ENCODE measurements at regions not wholly inside any gene's neighbourhood (a gene's known extent, or its start where the extent isn't known, plus 50 kb on each side); places are given as distances from the start of the nearest gene placed in this dataset.

DNA sequence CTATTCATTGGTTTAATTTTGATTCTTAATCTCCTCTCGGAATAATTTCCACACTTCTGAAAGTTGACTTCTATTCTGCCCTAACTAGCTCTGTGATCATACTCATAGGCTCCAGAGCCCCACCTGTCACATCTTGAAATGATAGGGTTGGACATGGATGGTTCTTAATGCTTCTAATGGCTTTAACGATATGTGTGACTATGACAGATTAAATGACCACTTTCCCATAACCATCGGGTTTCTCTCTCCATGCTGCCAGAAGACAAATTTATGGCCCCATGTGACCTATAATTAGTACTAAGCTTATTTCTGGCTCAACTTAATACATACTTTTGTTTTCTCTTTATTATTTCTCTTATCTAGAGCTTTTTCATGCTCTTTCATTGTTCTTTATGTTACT, 251.1 kb upstream of the TUT7 start:
- no peaks in the 10 kb centered on the region for H4K20me1 ChIP-seq (ENCODE audit: control insufficient read depth, insufficient read depth, low read depth, low read length)
- H3F3A ChIP-seq (ENCODE audit: control insufficient read depth, insufficient read depth): no peaks in the 10 kb centered on the region
- H3K4me1 ChIP-seq (ENCODE audit: control insufficient read depth, low read length): no peaks in the 10 kb centered on the region
- TF ChIP-seq, protein P1, sequence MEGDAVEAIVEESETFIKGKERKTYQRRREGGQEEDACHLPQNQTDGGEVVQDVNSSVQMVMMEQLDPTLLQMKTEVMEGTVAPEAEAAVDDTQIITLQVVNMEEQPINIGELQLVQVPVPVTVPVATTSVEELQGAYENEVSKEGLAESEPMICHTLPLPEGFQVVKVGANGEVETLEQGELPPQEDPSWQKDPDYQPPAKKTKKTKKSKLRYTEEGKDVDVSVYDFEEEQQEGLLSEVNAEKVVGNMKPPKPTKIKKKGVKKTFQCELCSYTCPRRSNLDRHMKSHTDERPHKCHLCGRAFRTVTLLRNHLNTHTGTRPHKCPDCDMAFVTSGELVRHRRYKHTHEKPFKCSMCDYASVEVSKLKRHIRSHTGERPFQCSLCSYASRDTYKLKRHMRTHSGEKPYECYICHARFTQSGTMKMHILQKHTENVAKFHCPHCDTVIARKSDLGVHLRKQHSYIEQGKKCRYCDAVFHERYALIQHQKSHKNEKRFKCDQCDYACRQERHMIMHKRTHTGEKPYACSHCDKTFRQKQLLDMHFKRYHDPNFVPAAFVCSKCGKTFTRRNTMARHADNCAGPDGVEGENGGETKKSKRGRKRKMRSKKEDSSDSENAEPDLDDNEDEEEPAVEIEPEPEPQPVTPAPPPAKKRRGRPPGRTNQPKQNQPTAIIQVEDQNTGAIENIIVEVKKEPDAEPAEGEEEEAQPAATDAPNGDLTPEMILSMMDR (IDR thresholded peaks at IDR 0.05; ENCODE audit: low read depth, low read length, poor library complexity, severe bottlenecking): no peak
- TF ChIP-seq EZH2phosphoT487 (IDR thresholded peaks at IDR 0.05; ENCODE audit: borderline replicate concordance, low read length): no peak
- no peaks in the 10 kb centered on the region; the same call in 1 of the 2 replicates for H3K27me3 ChIP-seq (ENCODE audit: control insufficient read depth, low read length)
- H3K4me3 ChIP-seq (ENCODE audit: low read length): no peak overlapping the region
- no peak overlapping the region for H3K27ac ChIP-seq (ENCODE audit: low read depth, low read length)
- H3K79me2 ChIP-seq (ENCODE audit: control insufficient read depth, low read length): no peaks in the 10 kb centered on the region
- H3K9me3 ChIP-seq (ENCODE audit: control insufficient read depth, insufficient read depth, low read length): no peaks in the 10 kb centered on the region
- no peaks in the 10 kb centered on the region for H3K9me2 ChIP-seq (replicated peaks; ENCODE audit: control insufficient read depth, low read length)
- H3K4me2 ChIP-seq (ENCODE audit: low read length): no peak overlapping the region
- no peaks in the 10 kb centered on the region for H3K36me3 ChIP-seq (ENCODE audit: control insufficient read depth, low read length)

DNA sequence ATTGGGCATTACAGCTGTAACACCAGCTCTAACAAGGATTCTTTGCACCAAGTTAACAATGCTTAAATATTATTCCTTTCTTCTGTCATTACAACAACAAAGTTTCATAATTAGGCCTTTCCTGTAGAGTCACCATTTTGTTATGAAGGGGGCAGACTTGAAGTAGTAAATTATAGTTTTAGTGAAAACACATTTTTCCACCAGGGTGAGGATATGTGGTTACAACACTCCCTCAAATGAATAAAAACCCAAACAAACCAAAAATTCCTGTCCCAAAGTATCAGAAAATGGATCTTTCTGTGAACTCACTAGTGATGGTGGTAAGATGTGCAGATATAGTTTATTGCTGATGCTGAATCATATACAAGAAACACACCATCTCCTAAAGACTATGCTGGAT, 250.5 kb upstream of the TUT7 start:
- H3K4me2 ChIP-seq (ENCODE audit: low read length): no peak overlapping the region
- no peaks in the 10 kb centered on the region for H3K9me3 ChIP-seq (ENCODE audit: control insufficient read depth, insufficient read depth, low read length)
- no peak for TF ChIP-seq EZH2phosphoT487 (IDR thresholded peaks at IDR 0.05; ENCODE audit: borderline replicate concordance, low read length)
- H3F3A ChIP-seq (ENCODE audit: control insufficient read depth, insufficient read depth): no peaks in the 10 kb centered on the region
- H3K27ac ChIP-seq (ENCODE audit: low read depth, low read length): no peak overlapping the region
- H3K79me2 ChIP-seq (ENCODE audit: control insufficient read depth, low read length): no peaks in the 10 kb centered on the region
- H4K20me1 ChIP-seq (ENCODE audit: control insufficient read depth, insufficient read depth, low read depth, low read length): no peaks in the 10 kb centered on the region
- no peaks in the 10 kb centered on the region for H3K36me3 ChIP-seq (ENCODE audit: control insufficient read depth, low read length)
- H3K27me3 ChIP-seq (ENCODE audit: control insufficient read depth, low read length): no peaks in the 10 kb centered on the region; the same call in 1 of the 2 replicates
- no peaks in the 10 kb centered on the region for H3K9me2 ChIP-seq (replicated peaks; ENCODE audit: control insufficient read depth, low read length)
- no peak overlapping the region for H3K4me3 ChIP-seq (ENCODE audit: low read length)
- H3K4me1 ChIP-seq (ENCODE audit: control insufficient read depth, low read length): no peaks in the 10 kb centered on the region

DNA sequence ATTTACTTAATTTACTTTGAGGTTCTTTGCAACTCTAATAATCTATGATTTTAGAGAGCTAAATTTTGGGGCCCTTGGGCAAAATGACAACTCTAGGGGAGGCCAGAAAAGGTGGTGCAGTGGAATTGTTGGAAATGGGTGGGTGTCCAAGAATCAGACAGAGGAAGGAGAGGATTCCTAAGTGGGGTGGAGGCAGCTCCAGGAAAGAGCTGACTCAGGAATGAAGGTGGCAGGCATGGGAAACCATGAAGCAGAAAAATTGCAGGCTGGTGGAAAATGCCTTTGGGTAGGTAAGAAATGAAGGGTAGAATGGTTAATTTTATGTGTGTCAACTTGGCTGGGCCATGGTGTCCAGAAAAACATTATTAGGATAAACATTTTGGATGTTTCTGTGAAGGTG, 248.5 kb upstream of the TUT7 start:
- no peaks in the 10 kb centered on the region; the same call in 1 of the 2 replicates for H3K27me3 ChIP-seq (ENCODE audit: control insufficient read depth, low read length)
- no peaks in the 10 kb centered on the region for H3K79me2 ChIP-seq (ENCODE audit: control insufficient read depth, low read length)
- no peaks in the 10 kb centered on the region for H3K9me3 ChIP-seq (ENCODE audit: control insufficient read depth, insufficient read depth, low read length)
- H3K4me1 ChIP-seq (ENCODE audit: control insufficient read depth, low read length): no peaks in the 10 kb centered on the region
- H3F3A ChIP-seq (ENCODE audit: control insufficient read depth, insufficient read depth): no peaks in the 10 kb centered on the region
- H3K4me2 ChIP-seq (ENCODE audit: low read length): no peak overlapping the region
- no peak overlapping the region for H3K4me3 ChIP-seq (ENCODE audit: low read length)
- no peak for TF ChIP-seq EZH2phosphoT487 (IDR thresholded peaks at IDR 0.05; ENCODE audit: borderline replicate concordance, low read length)
- TF ChIP-seq, protein P1 (IDR thresholded peaks at IDR 0.05; ENCODE audit: low read depth, low read length, poor library complexity, severe bottlenecking): no peak
- no peaks in the 10 kb centered on the region for H3K9me2 ChIP-seq (replicated peaks; ENCODE audit: control insufficient read depth, low read length)
- H4K20me1 ChIP-seq (ENCODE audit: control insufficient read depth, insufficient read depth, low read depth, low read length): no peaks in the 10 kb centered on the region
- H3K27ac ChIP-seq (ENCODE audit: low read depth, low read length): no peak overlapping the region
- H3K36me3 ChIP-seq (ENCODE audit: control insufficient read depth, low read length): no peaks in the 10 kb centered on the region

- no peak overlapping the region for H3K4me3 ChIP-seq (ENCODE audit: low read length)
Measured at GRCh38 chr9:86601697-86602096, 247.5 kb upstream of the TUT7 start.

More at GRCh38 chr9:86601697-86602096, 247.5 kb upstream of the TUT7 start:
- no peaks in the 10 kb centered on the region for H3K79me2 ChIP-seq (ENCODE audit: control insufficient read depth, low read length)
- H3F3A ChIP-seq (ENCODE audit: control insufficient read depth, insufficient read depth): no peaks in the 10 kb centered on the region
- H3K36me3 ChIP-seq (ENCODE audit: control insufficient read depth, low read length): no peaks in the 10 kb centered on the region
- H4K20me1 ChIP-seq (ENCODE audit: control insufficient read depth, insufficient read depth, low read depth, low read length): no peaks in the 10 kb centered on the region
- no peak overlapping the region for H3K27ac ChIP-seq (ENCODE audit: low read depth, low read length)
- H3K27me3 ChIP-seq (ENCODE audit: control insufficient read depth, low read length): no peaks in the 10 kb centered on the region; the same call in 1 of the 2 replicates
- no peak overlapping the region for H3K4me2 ChIP-seq (ENCODE audit: low read length)
- TF ChIP-seq, protein P1 (IDR thresholded peaks at IDR 0.05; ENCODE audit: low read depth, low read length, poor library complexity, severe bottlenecking): no peak
- TF ChIP-seq EZH2phosphoT487 (IDR thresholded peaks at IDR 0.05; ENCODE audit: borderline replicate concordance, low read length): no peak
- H3K9me3 ChIP-seq (ENCODE audit: control insufficient read depth, insufficient read depth, low read length): no peaks in the 10 kb centered on the region
- no peaks in the 10 kb centered on the region for H3K4me1 ChIP-seq (ENCODE audit: control insufficient read depth, low read length)
- no peaks in the 10 kb centered on the region for H3K9me2 ChIP-seq (replicated peaks; ENCODE audit: control insufficient read depth, low read length)

Measured in DOHH2 (cell line).